Neural cell (in vitro differentiated cells): ENCODE measurements at regions not wholly inside any gene's neighbourhood (a gene's known extent, or its start where the extent isn't known, plus 50 kb on each side); places are given as distances from the start of the nearest gene placed in this dataset.

Experiments
- H2AFZ ChIP-seq: fragments of 200-600, 300-800 bp; sonication (generic), shearing (Covaris generic); 2 replicates; pipeline ENCODE4 v1.6.0; 2014; ENCODE audit warnings: low read depth, mild to moderate bottlenecking, antibody characterized with exemption, low read length, moderate library complexity
- H3F3A ChIP-seq: fragments of 200-600 bp; shearing (Covaris generic); 2 replicates; pipeline ENCODE4 v1.6.1; 2016; ENCODE audit warnings: mild to moderate bottlenecking, moderate library complexity, mixed read lengths, antibody characterized with exemption, low read length; ENCODE audit not compliant: insufficient read depth, poor library complexity, severe bottlenecking
- H3K27ac ChIP-seq: fragments of 200-600, 300-800 bp; sonication (generic), shearing (Covaris generic); 2 replicates; pipeline ENCODE4 v1.5.1; 2014; ENCODE audit warnings: mild to moderate bottlenecking, low read length, moderate library complexity
- H3K27me3 ChIP-seq: fragments of 300-800, 200-600 bp; sonication (generic), shearing (Covaris generic); 2 replicates; pipeline ENCODE4 v1.6.0; 2014; ENCODE audit warnings: mild to moderate bottlenecking, low read depth, low read length, moderate library complexity; ENCODE audit not compliant: insufficient read depth
- H3K36me3 ChIP-seq: fragments of 300-800, 200-600 bp; sonication (generic), shearing (Covaris generic); 2 replicates; pipeline ENCODE4 v1.5.1; 2014; ENCODE audit warnings: mild to moderate bottlenecking, antibody characterized with exemption, low read length, moderate library complexity; ENCODE audit not compliant: insufficient read depth
- H3K4me2 ChIP-seq: fragments of 300-800, 200-600 bp; sonication (generic), shearing (Covaris generic); 2 replicates; pipeline ENCODE4 v1.6.0; 2014; ENCODE audit warnings: mild to moderate bottlenecking, low read length
- H3K4me3 ChIP-seq: fragments of 300-800, 200-600 bp; sonication (generic), shearing (Covaris generic); 2 replicates; pipeline ENCODE4 v1.5.1; 2014; ENCODE audit warnings: mild to moderate bottlenecking, low read length, moderate library complexity
- H3K79me2 ChIP-seq: fragments of 200-600 bp; shearing (Covaris generic); replicated peaks from 2 replicates; pipeline ENCODE4 v1.6.0; 2014; ENCODE audit warnings: mild to moderate bottlenecking, low read length, moderate library complexity; ENCODE audit not compliant: insufficient read depth
- H3K9ac ChIP-seq: fragments of 300-800, 200-600 bp; sonication (generic), shearing (Covaris generic); 2 replicates; pipeline ENCODE4 v1.6.1; 2016; ENCODE audit warnings: mild to moderate bottlenecking, low read length, mixed read lengths
- H3K9me2 ChIP-seq: fragments of 200-600 bp; shearing (Covaris generic); 2 replicates; pipeline ENCODE4 v1.6.1; 2016; ENCODE audit warnings: mild to moderate bottlenecking, low read length, mixed read lengths; ENCODE audit not compliant: insufficient read depth
- H3K9me3 ChIP-seq: fragments of 200-600, 300-800 bp; sonication (generic), shearing (Covaris generic); 2 replicates; pipeline ENCODE4 v1.6.1; 2016; ENCODE audit warnings: mild to moderate bottlenecking, mixed run types, low read length, moderate library complexity, mixed read lengths
- H4K20me1 ChIP-seq: fragments of 200-600 bp; shearing (Covaris generic); 2 replicates; pipeline ENCODE4 v1.6.1; 2016; ENCODE audit warnings: mild to moderate bottlenecking, mixed run types; ENCODE audit not compliant: insufficient read depth
- CTCF ChIP-seq: fragments of 450-650 bp; IDR thresholded peaks from 2 replicates; pipeline ENCODE4 v1.5.1; 2014; ENCODE audit warnings: antibody characterized with exemption, mild to moderate bottlenecking, moderate library complexity; ENCODE audit not compliant: poor library complexity, severe bottlenecking
- EP300 ChIP-seq: fragments of 450-650 bp; conservative IDR thresholded peaks from 2 replicates; pipeline ENCODE4 v1.6.1; 2014; ENCODE audit warnings: antibody characterized with exemption, mild to moderate bottlenecking, moderate library complexity; ENCODE audit not compliant: poor library complexity, severe bottlenecking
- EZH2 ChIP-seq: fragments of 200-600, 300-800 bp; shearing (Covaris generic), sonication (generic); IDR thresholded peaks from 2 replicates; pipeline ENCODE4 v1.6.1; 2014; ENCODE audit warnings: antibody characterized with exemption, low read length, borderline replicate concordance, mild to moderate bottlenecking; ENCODE audit not compliant: insufficient read depth, poor library complexity, severe bottlenecking
- MXI1 ChIP-seq: fragments of 450-650 bp; conservative IDR thresholded peaks from 2 replicates; pipeline ENCODE4 v1.6.1; 2014; ENCODE audit warnings: antibody characterized with exemption, mild to moderate bottlenecking; ENCODE audit not compliant: poor library complexity, severe bottlenecking
- POLR2AphosphoS5 ChIP-seq: IDR thresholded peaks from 2 replicates; pipeline ENCODE4 v1.6.1; 2012
- RAD21 ChIP-seq: fragments of 450-650 bp; conservative IDR thresholded peaks from 2 replicates; pipeline ENCODE4 v1.6.1; 2014; ENCODE audit warnings: antibody characterized with exemption, mild to moderate bottlenecking, moderate library complexity
- REST ChIP-seq: IDR thresholded peaks from 2 replicates; pipeline ENCODE4 v1.6.1; 2012; ENCODE audit warnings: borderline replicate concordance
- SMC3 ChIP-seq: fragments of 450-650 bp; conservative IDR thresholded peaks from 2 replicates; pipeline ENCODE4 v1.6.1; 2014; ENCODE audit warnings: antibody characterized with exemption, mild to moderate bottlenecking, moderate library complexity; ENCODE audit not compliant: poor library complexity
- TAF1 ChIP-seq: IDR thresholded peaks from 2 replicates; pipeline ENCODE4 v1.6.1; 2012; ENCODE audit warnings: low read depth

- H3K4me2 ChIP-seq = no peak overlapping the region
- H4K20me1 ChIP-seq = no peaks in the 10 kb centered on the region
- H3K27me3 ChIP-seq = no peaks in the 10 kb centered on the region
- no peak overlapping the region for H3K27ac ChIP-seq
- no peaks in the 10 kb centered on the region for H3K9me3 ChIP-seq
- no peaks in the 10 kb centered on the region for H3K9me2 ChIP-seq
- no peak overlapping the region for H3K9ac ChIP-seq
- no peaks in the 10 kb centered on the region for H3F3A ChIP-seq
- no peak overlapping the region for H2AFZ ChIP-seq
- H3K79me2 ChIP-seq = no peaks in the 10 kb centered on the region
- TF ChIP-seq MXI1 = no peak
- no peak for TF ChIP-seq RAD21
- H3K36me3 ChIP-seq = no peaks in the 10 kb centered on the region
- H3K4me3 ChIP-seq = no peak overlapping the region
Measured at GRCh38 chr15:53213336-53213735, 423.2 kb upstream of the ONECUT1 start.

- no peaks in the 10 kb centered on the region for H3F3A ChIP-seq
- no peaks in the 10 kb centered on the region for H3K27me3 ChIP-seq
- no peaks in the 10 kb centered on the region for H3K9me3 ChIP-seq
- H3K27ac ChIP-seq = no peak overlapping the region
- no peaks in the 10 kb centered on the region for H4K20me1 ChIP-seq
- no peaks in the 10 kb centered on the region for H3K9me2 ChIP-seq
- H3K79me2 ChIP-seq = no peaks in the 10 kb centered on the region
- H2AFZ ChIP-seq = no peak overlapping the region
- no peaks in the 10 kb centered on the region for H3K36me3 ChIP-seq
- no peak overlapping the region for H3K9ac ChIP-seq
- H3K4me2 ChIP-seq = no peak overlapping the region
- H3K4me3 ChIP-seq = no peak overlapping the region
- TF ChIP-seq CTCF (no peak), RAD21 (no peak), EP300 (no peak), EZH2 (no peak), TAF1 (no peak), SMC3 (no peak), REST (no peak), MXI1 (no peak), POLR2AphosphoS5 (no peak)
Measured at GRCh38 chr15:53212785-53213184, 422.6 kb upstream of the ONECUT1 start.

- Histone ChIP-seq H3K4me2 (no peak overlapping the region), H4K20me1 (no peaks in the 10 kb centered on the region), H3K9ac (no peak overlapping the region), H3K9me2 (no peaks in the 10 kb centered on the region), H3K79me2 (no peaks in the 10 kb centered on the region), H3K27ac (no peak overlapping the region), H3K9me3 (no peaks in the 10 kb centered on the region), H3K4me3 (no peak overlapping the region), H3K36me3 (no peaks in the 10 kb centered on the region), H2AFZ (no peak overlapping the region), H3F3A (no peaks in the 10 kb centered on the region), H3K27me3 (no peaks in the 10 kb centered on the region)
- TF ChIP-seq CTCF = no peak
- TF ChIP-seq TAF1 = no peak
- TF ChIP-seq RAD21 = no peak
- no peak for TF ChIP-seq REST
- no peak for TF ChIP-seq SMC3
Measured at GRCh38 chr15:53210653-53211052, 420.5 kb upstream of the ONECUT1 start.
